HG02763 (cell line): ENCODE measurements at regions not wholly inside any gene's neighbourhood (a gene's known extent, or its start where the extent isn't known, plus 50 kb on each side); places are given as distances from the start of the nearest gene placed in this dataset.

Experiments
- ATAC-seq: cut with Tn5 transposase; IDR thresholded peaks from one replicate; pipeline ENCODE4 v1.9.1; 2021; ENCODE audit warnings: mild to moderate bottlenecking, moderate library complexity; ENCODE audit not compliant: unreplicated experiment

DNA sequence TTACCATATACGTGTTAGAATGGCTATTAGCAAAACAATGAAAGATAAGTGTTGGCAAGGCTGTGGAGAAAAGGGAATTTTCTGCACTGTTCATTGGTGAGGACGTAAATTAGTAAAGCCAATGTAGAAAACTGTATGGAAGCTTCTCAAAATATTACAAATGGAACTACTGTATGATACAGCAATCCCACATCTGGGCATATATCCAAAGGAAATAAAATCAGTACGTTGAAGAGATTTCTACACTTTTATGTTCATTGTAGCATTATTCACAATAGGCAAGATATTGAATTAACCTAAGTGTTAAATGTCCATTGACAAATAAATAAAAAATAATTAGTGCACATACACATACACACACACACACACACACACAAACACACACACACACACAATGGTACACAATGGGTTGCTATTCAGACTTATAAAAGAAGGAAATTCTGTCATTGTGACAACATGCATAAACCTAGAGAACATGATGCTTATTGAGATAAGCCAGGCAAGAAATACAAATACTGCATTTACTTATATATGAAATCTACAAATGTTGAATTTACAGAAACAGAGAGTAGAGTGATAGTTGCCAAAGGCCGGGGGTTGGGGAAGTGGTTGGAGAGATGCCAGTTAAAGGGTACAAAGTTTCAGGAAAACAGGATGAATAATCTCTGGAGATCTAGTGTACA, 565.8 kb upstream of the LRRC4C start:
- no peak for ATAC-seq

DNA sequence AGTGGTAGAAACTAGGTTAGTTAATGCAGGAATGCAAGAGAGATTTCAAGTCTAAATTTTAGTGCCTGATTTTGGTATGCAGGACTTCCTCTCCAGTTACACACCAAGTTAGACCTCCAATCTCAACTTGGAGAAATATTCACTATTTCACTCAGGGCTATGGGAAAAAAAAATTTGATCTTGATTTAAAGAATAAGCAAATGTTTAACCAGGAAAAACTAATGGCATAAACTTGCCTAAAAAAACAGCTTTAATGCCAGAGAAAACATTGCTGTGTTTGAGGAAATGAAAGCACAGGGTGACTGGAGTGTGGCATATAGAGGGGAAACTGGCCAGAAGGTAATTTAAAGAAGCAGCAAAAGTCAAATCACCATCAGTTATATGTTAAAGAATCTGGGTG, 575.4 kb upstream of the LRRC4C start:
- ATAC-seq, result no peak

DNA sequence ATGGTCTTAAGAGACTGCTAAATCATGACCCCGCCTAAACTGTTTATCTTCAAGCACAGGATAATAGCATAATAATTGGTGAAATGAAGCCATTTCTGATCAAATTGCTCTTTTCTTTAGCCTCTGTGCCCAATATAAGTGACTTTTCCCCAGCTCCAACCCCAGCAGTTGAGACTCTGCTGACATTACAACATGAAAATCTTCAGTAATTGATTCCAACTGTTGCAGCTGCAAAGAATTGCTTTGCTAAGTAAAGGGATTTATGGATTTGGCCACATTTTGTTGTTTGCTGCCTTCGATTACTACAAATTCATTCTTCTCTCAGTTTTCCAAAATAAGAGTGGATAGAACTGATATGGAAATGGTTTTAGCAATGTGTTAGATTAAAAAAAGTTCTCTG, 576.7 kb upstream of the LRRC4C start:
- ATAC-seq, result no peak

DNA sequence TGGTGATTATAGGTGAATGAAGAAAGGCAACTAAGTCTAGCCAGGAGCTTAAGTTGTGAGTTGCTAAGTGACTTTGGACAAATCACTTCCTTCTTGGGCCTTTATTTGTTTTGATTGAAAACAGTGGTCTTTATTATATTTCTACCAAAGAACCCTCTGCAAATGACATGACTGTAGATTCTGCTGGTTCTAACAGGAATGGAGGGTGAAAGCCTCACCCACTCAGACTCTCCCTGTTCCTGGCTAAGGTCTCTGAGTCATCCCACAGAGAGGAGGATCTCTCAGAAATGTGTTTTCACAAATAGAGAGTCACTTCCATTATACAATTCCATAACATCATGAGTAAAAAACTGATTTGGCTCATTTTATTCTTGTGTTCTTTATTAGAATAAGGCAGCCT, 583.9 kb upstream of the LRRC4C start:
- no peak for ATAC-seq

DNA sequence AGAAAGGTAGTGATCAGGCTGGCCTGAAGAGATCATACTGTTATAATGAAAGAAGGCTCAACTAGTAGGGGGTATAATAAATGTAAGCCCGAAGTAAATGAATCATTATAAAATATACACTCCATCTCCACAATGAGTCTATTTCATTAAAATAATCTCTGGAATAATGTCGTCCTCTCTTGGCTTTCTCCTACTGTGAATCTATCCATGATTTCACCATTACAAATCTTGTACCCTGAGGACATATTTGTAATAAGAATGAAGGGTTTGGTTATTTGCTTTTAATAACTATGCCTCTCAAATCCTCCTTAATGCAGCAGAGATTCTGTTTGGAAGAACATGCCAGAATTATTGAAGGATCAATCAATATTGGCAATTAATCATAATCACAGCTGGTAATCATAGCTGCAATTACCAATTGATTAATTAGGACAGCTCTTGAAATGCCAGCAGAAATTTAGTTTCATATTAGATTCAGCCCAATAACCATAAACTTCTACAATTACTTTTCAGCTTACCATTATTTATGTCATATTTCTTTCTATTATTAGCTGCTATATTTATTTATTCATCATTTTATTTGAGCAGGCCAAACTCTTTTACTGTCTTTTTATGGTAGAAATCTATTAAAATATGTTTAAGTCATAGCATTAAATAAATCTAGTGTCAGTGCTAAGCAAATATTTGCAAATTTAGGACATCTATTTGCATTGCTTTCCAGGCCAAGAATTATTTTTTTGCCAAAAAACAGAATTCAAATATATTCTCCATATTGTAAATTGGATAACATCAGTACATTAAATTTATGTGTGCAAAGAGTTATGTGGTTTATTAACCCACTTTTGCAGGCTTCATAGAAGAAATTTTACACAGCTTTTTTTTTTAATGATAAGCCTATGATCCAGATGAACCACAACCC, 588.4 kb upstream of the LRRC4C start:
- ATAC-seq, result no peak

DNA sequence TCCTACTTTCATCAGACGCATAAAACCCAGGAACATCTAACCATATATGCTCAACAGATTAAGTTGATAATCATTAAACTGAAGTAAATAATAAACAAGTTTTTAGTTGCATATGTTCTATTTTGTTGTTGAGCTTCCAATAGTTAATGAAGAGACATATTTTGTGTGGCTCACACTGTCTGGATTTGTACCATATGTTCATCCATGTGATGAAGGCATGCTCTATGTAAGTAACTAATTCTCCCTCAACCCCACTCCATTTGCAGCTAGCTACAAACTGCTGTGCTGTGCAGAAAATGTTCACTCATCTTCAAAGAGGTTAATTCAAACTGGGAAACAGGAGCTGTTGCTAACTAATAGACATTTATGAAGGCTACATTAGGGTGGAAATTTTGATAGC, 589.7 kb upstream of the LRRC4C start:
- no peak for ATAC-seq

DNA sequence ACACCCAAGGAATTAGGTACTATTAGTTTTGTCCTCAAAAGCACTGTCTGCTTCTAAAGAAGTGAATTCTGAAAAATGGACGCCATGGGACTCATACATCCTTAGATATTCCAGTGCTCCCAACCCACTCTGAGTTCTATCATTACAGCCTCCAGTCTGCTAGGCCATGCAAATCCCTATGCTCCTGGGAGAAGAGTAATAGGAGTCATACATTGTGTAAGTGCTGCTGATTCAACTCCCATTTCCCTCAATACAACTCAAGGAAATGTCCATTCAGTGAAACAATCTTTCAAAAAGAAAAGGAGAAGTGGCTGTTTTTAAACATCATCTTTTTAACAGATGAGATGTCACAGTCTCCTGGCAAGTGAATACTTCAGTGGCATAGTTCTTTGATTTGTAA, 590.2 kb upstream of the LRRC4C start:
- no peak for ATAC-seq

DNA sequence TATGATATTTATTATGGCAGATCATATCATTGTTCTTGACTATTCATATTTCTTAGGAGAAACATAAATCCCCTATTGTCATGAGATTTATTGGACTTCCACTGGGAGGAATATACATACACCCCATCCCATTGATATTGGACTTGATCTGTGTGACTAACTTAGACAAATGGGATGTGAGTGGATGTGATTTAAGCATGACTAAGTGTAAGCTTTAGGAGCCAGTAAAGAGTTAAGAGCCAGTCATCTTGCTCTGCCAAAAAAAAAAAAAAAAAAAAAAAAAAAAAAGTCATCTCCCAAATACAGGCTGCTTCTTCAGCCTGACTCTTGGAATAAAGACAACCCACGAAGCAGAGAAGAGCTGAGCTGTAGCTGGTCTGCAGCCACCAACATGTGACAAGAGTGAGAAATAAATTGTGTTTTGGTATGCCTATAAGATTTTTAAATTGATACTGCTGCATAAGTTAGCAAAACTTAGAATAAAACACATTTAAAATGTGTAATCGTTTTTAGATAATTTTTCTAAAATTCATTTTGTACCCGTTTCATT, 595.0 kb upstream of the LRRC4C start:
- ATAC-seq, result no peak

DNA sequence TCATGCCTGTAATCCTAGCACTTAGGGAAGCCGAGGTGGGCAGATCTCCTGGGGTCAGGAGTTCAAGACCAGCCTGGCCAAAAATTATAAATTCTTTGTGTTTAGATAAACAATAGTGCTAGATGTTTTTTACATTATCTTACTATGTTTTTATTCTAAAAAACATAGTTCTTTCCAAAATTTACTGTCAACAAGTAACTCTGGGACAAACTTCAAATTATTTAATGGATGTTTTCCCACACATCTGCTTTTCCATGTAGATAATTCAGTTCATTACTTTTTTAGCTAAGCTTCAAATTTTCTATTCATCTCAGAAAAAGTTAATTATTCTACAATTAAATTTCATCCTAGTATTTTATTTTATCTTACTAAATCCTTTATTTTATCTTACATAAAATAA, 596.2 kb upstream of the LRRC4C start:
- no peak for ATAC-seq

DNA sequence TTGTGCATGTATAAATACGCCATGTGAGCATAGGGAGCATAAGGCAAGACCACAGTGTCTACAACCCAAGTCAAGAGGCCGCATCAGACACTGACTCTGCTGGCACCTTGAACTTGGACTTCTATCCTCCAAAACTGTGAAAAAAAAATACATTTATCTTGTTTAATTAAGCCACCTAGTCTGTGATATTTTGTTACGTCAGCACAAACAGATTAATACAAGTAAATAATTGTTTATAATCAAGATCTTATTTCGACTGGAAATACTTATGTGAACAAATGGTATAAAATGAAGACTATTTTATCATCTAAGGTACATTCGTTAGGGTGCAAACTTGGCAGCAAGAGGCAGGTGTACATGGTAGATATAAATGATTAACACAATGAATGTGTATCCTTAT, 599.3 kb upstream of the LRRC4C start:
- no peak for ATAC-seq

DNA sequence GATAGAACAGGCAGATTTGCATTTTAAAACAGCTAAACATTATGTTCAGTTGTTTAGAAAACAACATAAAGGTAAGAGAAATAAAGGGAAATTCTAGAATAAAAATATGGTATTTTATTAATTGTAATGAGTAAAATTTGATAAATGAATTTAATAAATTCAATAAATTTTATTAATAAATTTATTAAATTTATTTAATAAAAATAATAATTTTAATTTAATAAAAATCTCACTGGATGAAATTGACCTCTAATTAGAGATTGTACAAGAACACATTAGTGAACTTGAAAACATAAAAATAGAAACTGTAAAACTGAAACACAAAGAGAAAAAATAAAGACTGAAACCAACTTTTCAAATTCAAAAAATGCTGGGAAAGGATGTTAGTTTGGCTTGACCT, 605.7 kb upstream of the LRRC4C start:
- ATAC-seq, result no peak

DNA sequence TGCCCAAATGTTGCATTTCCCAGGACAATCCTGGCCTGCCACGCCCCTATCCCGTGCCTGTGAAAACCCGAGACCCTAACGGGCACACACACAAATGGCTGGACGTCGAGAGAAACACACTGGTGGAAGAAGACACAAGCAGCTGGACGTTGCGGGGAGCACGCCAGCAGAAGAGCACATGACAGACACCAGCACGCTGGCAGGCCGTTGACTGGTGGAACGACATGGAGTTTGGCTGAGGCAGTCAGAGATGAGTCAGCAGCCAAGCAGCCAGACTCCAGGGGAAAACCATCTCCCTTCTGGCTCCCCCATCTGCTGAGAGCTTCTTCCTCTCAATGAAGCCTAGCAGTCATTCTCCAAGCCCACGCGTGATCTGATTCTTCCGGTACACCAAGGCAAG, 606.7 kb upstream of the LRRC4C start:
- ATAC-seq, result no peak

DNA sequence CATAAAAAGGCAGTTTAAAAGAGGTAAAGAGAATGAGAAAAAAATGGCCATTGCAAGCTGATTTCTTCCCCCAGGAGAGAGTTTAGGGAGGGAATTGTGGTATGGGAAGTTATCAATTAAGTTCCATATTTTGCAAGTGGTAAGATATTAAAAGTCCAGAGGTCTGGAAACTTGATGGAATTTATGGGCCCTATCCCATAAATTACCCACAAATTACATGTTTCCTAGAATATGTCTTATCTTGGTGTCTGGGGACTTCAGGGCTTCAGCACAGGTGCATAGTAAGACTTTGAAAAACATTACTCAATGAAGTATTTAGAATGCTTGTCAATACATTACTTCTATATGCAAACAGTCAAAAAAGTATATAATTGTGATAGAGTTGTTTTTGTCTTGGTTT, 614.9 kb upstream of the LRRC4C start:
- ATAC-seq, result no peak

DNA sequence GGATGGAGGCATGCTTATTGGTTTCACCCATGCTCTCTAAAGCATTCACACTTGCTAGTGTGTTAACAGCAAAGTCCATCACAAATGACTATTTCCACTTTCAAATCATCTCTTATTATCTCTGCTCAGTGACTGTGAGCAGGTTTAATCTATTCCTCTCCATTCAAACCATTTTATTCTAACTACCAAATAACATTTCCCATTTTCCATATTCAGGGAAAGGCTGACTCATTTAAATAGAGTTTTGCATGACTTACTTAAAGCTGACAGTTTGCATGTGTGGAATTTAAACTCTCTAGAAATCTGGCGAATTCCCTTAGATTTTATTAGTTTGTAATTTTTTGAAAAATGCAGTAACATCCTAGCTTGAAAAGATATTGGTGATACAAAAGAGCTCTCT, 615.7 kb upstream of the LRRC4C start:
- ATAC-seq, result no peak

DNA sequence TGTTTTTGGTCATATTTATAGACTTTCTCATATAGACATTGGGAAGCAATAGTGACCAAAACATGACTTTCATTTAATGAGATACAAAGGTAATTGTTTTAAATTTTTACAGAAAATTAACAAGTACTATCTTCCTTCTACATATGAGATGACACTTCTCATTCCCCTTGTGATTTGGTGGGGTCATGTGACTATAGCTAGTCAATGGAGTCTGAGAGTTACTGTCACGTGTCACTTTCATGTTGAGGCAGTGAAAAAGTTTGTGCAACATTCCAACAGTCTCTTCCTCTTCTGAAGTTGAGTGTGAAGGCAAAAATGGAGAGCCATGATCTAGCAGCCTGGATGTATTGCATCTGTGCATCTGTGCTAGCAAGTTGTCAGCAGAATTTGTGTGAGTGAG, 618.3 kb upstream of the LRRC4C start:
- ATAC-seq, result no peak

DNA sequence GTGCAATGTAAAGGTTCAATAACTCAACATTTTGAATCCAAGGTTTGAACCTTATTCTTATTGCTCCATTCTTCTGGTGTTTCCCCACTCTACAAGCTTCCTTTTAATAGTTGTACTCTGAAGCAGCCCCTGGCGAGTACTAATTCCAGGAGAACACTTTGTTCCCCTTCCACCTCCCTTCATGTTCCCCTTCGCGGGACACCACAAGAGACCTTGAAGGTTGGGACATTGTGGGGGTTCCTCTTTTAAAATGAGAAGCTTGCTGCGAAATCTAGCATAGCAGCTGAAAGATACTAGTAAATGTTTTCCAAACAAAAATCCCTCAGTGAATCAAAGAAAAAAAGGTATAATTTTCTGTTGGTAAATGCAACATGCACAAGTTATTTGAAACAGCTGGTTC, 626.3 kb upstream of the LRRC4C start:
- no peak for ATAC-seq

DNA sequence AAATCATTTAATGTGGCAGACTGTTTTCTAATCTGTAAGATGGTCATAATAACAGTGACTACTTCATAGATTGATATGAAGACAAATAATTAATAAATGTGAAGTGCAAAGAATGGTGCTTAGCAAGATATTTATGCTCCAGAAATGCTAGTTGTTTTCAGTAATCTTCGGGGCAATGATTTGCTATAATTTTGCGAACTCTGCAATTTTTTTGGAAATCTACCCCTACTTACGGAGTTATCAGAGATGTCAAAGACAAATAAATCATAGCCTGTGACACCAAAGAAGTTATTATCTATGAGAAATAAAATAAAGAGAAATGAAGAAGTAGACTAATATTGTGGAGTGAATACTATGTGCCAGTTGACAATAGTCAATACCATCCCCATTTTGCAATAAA, 634.1 kb upstream of the LRRC4C start:
- ATAC-seq, result no peak

DNA sequence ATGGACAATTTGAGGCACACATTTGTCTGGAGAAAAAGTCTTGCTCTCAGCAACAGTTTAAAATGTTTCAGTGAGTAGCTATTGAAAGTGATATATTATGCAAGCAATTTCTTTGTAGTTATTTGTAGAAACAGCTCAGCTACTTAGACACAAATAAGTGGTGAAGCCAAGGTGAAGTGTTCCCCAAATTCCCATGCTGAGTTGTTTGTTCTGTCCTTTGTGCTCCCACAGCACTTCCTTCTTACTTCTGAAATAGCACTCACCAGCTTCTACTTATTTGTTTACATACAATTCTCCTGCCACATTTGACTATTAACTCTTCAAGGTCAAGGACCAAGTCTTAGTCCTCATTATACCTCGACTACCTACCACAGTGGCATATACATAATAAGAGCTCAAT, 638.6 kb upstream of the LRRC4C start:
- ATAC-seq, result no peak

DNA sequence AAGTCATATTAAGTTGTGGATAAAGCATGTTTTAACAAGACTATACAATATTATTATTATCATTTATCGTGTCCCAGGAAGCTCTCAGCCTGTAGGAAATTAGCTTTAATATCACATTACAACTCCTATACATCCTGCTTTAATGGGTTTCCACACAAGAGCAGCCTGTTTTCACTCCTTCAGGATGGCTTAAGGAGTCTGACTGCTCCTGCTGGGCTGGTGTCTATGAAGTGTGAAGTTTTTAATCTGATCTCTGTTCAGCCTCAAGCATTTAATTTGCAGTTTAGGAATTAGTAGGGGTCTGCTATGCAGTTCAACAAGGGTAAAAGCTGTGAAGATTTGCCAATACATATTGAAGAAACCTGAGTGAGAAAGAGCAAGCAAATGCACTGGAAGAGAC, 653.4 kb upstream of the LRRC4C start:
- ATAC-seq, result no peak

DNA sequence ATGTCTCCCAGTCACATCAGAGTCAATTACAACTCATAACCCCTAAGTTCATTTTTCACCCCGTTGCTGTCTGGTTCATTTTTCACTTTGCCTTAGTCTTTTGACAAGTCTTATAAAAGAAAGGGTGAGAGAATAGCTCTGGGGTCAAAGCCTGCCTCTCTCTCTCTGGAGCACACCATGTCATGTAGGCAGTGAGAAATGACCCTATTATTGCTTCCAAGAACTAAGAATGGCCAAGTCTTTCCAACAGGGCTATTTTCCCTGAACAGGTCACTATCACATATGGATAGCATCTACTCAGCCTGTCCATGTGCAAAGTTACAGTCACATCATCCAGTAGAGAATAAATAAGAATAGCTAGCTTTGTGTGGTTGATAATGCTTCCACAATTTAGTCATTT, 655.5 kb upstream of the LRRC4C start:
- no peak for ATAC-seq

DNA sequence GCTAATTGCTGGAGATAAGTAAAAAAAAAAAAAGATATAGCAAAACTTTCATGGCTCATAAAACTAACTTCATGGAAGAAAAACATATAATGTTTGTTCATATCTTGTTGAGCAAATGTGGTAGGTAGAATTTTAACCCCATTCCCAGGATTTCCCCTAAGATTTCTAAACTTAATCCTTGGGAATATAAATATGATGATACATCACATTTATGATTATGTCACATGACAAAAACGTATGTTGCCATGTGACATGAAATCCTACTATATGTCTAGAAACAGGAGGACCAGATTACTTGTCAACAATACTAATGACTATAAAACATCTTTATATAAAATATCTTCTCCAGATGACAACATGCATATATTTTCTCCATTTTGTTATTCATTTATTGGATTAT, 679.0 kb upstream of the LRRC4C start:
- no peak for ATAC-seq

DNA sequence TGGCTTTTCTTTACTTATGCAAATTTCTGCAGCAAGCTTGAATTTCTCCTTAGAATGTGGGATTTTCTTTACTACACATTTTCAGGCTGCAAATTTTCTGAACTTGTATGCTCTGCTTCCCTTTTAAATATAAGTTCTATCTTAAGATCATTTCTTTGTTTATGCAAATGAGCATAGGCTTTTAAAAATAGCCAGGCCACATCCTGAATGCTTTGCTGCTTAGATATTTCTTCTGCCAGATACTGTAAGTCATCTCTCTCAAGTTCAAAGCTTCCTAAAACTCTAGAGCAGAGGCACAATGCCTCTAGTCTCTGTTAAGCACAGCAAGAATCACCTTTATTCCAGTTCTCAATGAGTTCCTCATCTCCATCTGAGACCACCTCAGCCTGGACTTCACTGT, 685.9 kb upstream of the LRRC4C start:
- no peak for ATAC-seq
